ENCODE measurements at regions not wholly inside any gene's neighbourhood (a gene's known extent, or its start where the extent isn't known, plus 50 kb on each side); places are given as distances from the start of the nearest gene placed in this dataset.
"Not testable (repeated sequence)": the region's sequence is repeated elsewhere in the genome, so short reads cannot be mapped to it uniquely, and the experiment has no call there.

DNA sequence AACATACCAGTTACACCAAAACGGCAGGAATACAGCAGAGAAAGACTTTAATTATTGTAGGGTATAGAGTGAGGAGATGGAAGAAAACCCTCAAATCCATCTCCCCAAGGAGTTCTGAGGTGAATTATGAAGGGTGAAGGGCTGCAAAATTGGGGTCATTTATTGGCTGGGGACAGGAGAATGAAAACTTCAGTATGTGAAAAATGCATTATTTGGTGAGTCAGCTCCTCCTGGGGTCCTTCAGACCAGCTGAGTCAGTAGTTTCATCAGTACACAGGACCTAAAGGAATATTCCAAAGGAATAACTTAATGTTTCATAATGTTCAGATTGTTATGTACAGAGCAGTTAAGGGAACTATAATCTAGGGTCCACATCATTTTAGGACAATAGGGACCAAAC lies 566.0 kb downstream of the GBE1 start:
- Mint-ChIP-seq H3K36me3 (ENCODE audit: low read depth) (no peaks in the 10 kb centered on the region), H3K27me3 (ENCODE audit: insufficient read depth) (no peaks in the 10 kb centered on the region), H3K4me1 (ENCODE audit: low read depth) (no peaks in the 10 kb centered on the region), H3K27ac (no peak overlapping the region), H3K9me3 (no peaks in the 10 kb centered on the region), H3K4me3 (no peak overlapping the region)
- intact Hi-C loops (cut with micrococcal nuclease), result no loop called here
- DNase-seq (ENCODE audit: low spot score), result no peak

DNA sequence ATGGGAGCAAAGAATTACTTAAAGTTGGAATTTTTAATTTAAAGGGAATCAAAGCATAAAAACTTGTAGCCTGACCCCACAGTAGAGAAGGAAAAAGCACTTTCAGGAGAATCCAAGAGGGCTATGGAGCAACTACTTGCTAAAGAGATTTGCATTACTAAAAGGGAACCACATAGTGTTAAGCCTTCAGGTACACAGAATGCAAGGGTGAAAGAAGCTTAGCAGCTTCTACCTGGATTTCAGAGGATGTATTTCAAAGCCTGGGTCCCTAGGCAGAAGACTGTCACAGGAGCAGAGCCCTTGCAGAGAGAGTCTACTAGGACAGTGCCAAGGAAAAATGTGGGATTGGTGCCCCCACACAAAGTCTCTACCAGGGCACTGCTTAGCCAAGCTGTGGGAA lies 575.0 kb downstream of the GBE1 start:
- Mint-ChIP-seq H3K27me3 (ENCODE audit: insufficient read depth) (no peaks in the 10 kb centered on the region), H3K4me1 (ENCODE audit: low read depth) (no peaks in the 10 kb centered on the region), H3K36me3 (ENCODE audit: low read depth) (no peaks in the 10 kb centered on the region), H3K9me3 (peaks cover 22% of the 10 kb centered on the region), H3K27ac (no peak overlapping the region), H3K4me3 (no peak overlapping the region)
- no peak for DNase-seq (ENCODE audit: low spot score)
- intact Hi-C loops (cut with micrococcal nuclease), result no loop called here

DNA sequence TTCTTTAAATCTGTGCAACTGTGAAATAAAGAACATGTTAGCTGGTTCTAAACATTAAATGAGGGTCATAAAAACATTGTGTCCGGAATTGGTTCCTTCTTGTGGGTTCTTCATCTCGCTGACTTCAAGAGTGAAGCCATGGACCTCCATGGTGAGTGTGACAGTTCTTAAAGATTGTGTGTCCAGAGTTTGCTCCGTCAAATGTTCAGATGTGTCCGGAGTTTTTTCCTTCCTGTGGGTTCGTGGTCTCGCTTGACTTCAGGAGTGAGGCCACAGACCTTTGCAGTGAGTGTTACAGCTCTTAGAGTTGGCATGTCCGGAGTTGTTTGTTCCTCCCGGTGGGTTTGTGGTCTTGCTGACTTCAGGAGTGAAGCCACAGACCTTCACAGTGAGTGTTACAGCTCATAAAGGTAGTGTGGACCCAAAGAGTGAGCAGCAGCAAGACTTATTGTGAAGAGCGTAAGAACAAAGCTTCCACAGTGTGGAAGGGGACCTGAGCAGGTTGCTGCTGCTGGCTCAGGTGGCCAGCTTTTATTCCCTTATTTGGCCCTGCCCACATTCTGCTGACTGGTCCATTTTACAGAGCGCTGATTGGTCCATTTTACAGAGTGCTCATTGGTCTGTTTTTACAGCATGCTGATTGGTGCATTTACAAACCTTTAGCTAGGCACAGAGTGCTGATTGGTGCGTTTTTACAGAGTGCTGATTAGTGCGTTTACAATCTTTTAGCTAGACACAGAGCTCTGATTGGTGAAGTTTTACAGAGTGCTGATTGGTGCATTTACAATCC lies 579.2 kb downstream of the GBE1 start:
- DNase-seq (ENCODE audit: low spot score); H3K27ac Mint-ChIP-seq; H3K27me3 Mint-ChIP-seq (ENCODE audit: insufficient read depth); intact Hi-C loops (cut with micrococcal nuclease); H3K4me1 Mint-ChIP-seq (ENCODE audit: low read depth); H3K4me3 Mint-ChIP-seq; H3K36me3 Mint-ChIP-seq (ENCODE audit: low read depth): not testable (repeated sequence)
- H3K9me3 Mint-ChIP-seq, result peaks cover 28% of the 10 kb centered on the region

DNA sequence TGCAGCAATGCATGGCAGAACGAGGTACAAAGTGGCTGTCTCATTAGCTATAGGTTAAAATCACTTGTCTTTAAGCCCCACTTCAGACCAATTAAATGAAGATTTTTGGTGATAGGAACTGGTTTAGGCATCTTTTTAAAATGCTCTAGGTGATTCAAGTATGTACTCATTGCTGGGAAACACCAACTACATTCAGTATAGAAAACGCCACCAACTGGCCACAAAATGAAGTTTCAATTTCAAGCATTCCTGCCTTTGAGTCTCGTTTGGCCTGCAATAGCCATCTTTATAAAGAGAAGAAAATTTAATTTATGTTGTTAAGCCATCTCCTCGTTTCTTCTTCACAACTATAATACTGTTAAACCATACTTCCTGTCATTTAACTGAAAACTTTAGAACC lies 587.9 kb downstream of the GBE1 start:
- no peaks in the 10 kb centered on the region for H3K4me1 Mint-ChIP-seq (ENCODE audit: low read depth)
- H3K27me3 Mint-ChIP-seq (ENCODE audit: insufficient read depth), result no peaks in the 10 kb centered on the region
- H3K9me3 Mint-ChIP-seq, result peaks cover 8% of the 10 kb centered on the region
- H3K27ac Mint-ChIP-seq, result no peak overlapping the region
- no peak for DNase-seq (ENCODE audit: low spot score)
- H3K4me3 Mint-ChIP-seq, result no peak overlapping the region
- intact Hi-C loops (cut with micrococcal nuclease), result no loop called here
- no peaks in the 10 kb centered on the region for H3K36me3 Mint-ChIP-seq (ENCODE audit: low read depth)

DNA sequence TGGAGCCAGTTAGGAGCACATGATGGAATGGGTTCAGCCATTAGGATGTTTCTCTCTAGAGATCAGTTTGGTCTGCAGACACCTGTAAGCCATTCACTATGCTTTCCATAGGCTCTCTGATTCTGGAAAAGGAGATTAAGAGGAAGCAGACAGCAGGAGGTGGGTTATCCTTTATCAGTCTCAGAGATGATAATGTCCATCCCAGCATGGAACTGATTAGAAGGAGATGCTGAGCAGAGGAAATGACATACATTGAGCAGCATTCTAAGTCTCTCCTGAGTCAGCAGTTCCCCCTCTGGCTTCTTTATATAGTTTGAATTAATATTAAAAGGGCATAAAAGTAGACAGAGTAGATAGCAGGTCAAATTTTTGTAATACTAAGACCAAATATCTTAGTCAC lies 591.1 kb downstream of the GBE1 start:
- H3K4me3 Mint-ChIP-seq, result no peak overlapping the region
- peaks cover 11% of the 10 kb centered on the region for H3K9me3 Mint-ChIP-seq
- no peak for DNase-seq (ENCODE audit: low spot score)
- H3K4me1 Mint-ChIP-seq (ENCODE audit: low read depth), result no peaks in the 10 kb centered on the region
- no peaks in the 10 kb centered on the region for H3K36me3 Mint-ChIP-seq (ENCODE audit: low read depth)
- intact Hi-C loops (cut with micrococcal nuclease), result no loop called here
- no peaks in the 10 kb centered on the region for H3K27me3 Mint-ChIP-seq (ENCODE audit: insufficient read depth)
- H3K27ac Mint-ChIP-seq, result no peak overlapping the region

DNA sequence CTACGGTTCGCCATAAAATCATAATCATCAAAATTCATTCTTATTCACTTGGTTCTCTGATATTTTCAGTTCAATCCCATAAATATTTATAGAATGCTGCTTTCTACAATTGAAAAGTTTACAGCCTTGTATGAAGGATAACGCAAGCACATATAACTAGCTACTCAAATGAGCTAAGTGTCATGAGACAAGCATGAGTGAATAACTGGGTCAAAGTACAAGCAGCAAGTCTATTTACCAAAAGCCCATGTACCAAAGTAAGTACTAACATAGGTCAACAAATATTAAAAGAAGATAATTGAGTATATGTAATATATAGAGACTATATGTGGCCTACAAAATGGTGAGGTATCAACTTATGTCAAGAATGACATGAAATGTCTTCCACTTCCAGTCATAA lies 596.6 kb downstream of the GBE1 start:
- no peaks in the 10 kb centered on the region for H3K36me3 Mint-ChIP-seq (ENCODE audit: low read depth)
- H3K9me3 Mint-ChIP-seq, result peaks cover 8% of the 10 kb centered on the region
- H3K4me3 Mint-ChIP-seq, result no peak overlapping the region

DNA sequence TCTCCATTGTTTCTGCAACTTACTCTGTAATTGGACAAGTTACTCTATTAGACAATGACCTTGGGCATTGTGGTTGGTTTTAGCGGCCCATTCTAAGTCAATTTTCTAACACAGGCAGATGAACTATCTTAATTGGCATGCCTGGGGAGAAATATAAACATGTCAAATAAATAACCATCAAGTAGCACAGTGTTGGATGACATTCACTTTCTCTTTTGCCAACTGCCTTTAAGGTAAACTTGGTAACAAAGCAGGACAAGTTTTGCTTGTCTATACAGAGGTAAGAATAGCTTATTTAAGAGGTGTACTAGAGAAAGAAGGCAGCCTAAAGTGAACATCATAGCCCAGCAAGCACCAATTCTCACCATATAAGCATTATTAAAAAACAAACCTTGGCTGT lies 599.6 kb downstream of the GBE1 start:
- Mint-ChIP-seq H3K4me1 (ENCODE audit: low read depth) (no peaks in the 10 kb centered on the region), H3K27me3 (ENCODE audit: insufficient read depth) (no peaks in the 10 kb centered on the region), H3K9me3 (peaks cover 7% of the 10 kb centered on the region), H3K36me3 (ENCODE audit: low read depth) (no peaks in the 10 kb centered on the region), H3K4me3 (no peak overlapping the region), H3K27ac (no peak overlapping the region)
- DNase-seq (ENCODE audit: low spot score), result no peak
- intact Hi-C loops (cut with micrococcal nuclease), result no loop called here

More for the DNA sequence above, 596.6 kb downstream of the GBE1 start:
- intact Hi-C loops (cut with micrococcal nuclease), result no loop called here
- Mint-ChIP-seq H3K4me1 (ENCODE audit: low read depth) (no peaks in the 10 kb centered on the region), H3K27ac (no peak overlapping the region), H3K27me3 (ENCODE audit: insufficient read depth) (no peaks in the 10 kb centered on the region)
- DNase-seq (ENCODE audit: low spot score), result no peak

DNA sequence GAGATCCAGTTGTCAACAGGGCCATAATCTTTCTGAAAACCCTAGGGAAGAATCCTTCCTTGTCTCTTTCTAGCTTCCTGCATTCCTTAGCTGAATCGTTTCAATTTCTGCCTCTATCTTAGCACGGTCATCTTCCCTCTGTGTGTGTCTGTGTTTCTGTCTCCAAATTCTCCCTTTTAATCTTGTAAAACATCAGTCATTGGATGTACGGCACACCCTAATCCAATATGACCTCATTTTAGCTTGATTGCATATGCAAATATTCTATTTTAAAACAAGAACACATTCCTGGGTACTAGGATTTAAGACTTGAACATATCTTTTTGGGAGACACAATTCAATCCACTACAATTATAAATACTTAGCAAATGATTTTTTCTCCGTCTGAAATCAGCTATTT lies 600.3 kb downstream of the GBE1 start:
- no peaks in the 10 kb centered on the region for H3K4me1 Mint-ChIP-seq (ENCODE audit: low read depth)
- H3K4me3 Mint-ChIP-seq, result no peak overlapping the region
- no peak overlapping the region for H3K27ac Mint-ChIP-seq
- H3K27me3 Mint-ChIP-seq (ENCODE audit: insufficient read depth), result no peaks in the 10 kb centered on the region
- no peak for DNase-seq (ENCODE audit: low spot score)
- H3K9me3 Mint-ChIP-seq, result peaks cover 14% of the 10 kb centered on the region
- intact Hi-C loops (cut with micrococcal nuclease), result no loop called here
- no peaks in the 10 kb centered on the region for H3K36me3 Mint-ChIP-seq (ENCODE audit: low read depth)

DNA sequence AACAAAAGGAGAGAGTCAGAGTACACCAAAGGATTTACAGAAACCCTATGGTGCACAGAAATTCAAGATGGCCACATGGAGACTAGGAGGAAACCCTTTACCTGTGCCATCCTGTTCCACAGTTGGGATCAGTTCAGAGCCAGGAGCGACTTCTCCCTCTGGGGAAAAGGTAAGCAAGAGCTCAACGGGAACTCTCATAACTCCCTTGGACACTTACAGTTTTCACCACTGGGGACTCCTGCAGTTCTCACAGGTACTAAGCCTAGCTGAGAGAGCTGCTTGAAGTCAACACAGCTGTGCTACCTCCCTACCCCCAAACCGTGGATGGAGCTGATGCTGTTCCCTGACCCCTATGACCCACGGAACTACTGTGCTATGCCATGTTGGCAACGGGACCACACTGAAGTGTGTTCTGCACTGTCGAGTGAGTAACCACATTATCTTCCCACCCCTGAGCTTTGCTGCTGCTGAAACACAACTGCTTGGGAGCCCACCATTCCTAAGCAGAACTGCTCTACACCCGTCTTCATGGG lies 606.8 kb downstream of the GBE1 start:
- no peak for DNase-seq (ENCODE audit: low spot score)
- Mint-ChIP-seq H3K36me3 (ENCODE audit: low read depth) (no peaks in the 10 kb centered on the region), H3K9me3 (peaks cover 19% of the 10 kb centered on the region)

DNA sequence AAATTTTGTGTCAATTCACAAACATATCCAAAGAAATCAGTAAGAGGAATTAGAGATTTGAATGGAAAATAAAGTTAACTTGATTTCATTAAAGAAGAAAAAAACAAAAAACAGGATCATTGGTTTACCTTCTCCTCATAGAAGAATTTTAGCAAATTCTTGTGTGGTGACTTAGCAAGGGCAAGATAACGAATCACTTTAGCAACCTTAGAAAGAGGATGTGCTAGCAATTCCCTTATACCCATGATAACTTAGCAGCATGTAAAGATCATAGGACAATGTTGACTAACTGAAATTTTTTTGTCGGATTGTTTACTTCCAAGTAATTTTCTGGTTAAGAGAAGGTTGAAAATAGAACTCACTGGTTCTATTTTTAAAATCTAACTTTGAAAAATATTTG lies 609.3 kb downstream of the GBE1 start:
- Mint-ChIP-seq H3K4me3 (no peak overlapping the region), H3K36me3 (ENCODE audit: low read depth) (no peaks in the 10 kb centered on the region)

More for the DNA sequence above, 606.8 kb downstream of the GBE1 start:
- Mint-ChIP-seq H3K27ac (no peak overlapping the region), H3K4me1 (ENCODE audit: low read depth) (no peaks in the 10 kb centered on the region), H3K4me3 (no peak overlapping the region), H3K27me3 (ENCODE audit: insufficient read depth) (no peaks in the 10 kb centered on the region)
- intact Hi-C loops (cut with micrococcal nuclease), result no loop called here

DNA sequence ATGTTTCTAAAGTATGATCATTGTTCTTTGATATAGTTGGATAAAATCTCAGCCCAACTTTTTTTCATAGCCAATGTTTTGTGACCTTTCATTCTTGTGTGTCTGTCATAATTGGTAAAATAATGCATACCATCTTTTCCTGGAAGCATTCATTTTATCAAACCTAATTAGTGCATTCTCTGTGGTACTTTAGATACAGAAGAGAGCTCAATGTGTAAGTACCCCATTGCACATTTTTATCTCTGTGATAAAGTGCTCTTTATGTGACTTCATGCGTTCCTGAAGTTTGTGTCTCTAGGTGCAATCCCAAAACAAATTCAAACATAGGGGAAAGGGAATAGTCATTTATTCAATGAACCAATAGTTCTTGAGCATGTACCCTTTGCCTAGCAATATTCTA lies 628.5 kb downstream of the GBE1 start:
- H3K27me3 Mint-ChIP-seq (ENCODE audit: insufficient read depth), result no peaks in the 10 kb centered on the region
- H3K36me3 Mint-ChIP-seq (ENCODE audit: low read depth), result no peaks in the 10 kb centered on the region
- H3K27ac Mint-ChIP-seq, result no peak overlapping the region
- intact Hi-C loops (cut with micrococcal nuclease), result no loop called here
- DNase-seq (ENCODE audit: low spot score), result no peak
- no peaks in the 10 kb centered on the region for H3K4me1 Mint-ChIP-seq (ENCODE audit: low read depth)
- no peak overlapping the region for H3K4me3 Mint-ChIP-seq
- no peaks in the 10 kb centered on the region for H3K9me3 Mint-ChIP-seq

More for the DNA sequence above, 609.3 kb downstream of the GBE1 start:
- Mint-ChIP-seq H3K4me1 (ENCODE audit: low read depth) (no peaks in the 10 kb centered on the region), H3K27ac (no peak overlapping the region), H3K27me3 (ENCODE audit: insufficient read depth) (no peaks in the 10 kb centered on the region), H3K9me3 (peaks cover 16% of the 10 kb centered on the region)
- intact Hi-C loops (cut with micrococcal nuclease), result no loop called here
- DNase-seq (ENCODE audit: low spot score), result no peak

DNA sequence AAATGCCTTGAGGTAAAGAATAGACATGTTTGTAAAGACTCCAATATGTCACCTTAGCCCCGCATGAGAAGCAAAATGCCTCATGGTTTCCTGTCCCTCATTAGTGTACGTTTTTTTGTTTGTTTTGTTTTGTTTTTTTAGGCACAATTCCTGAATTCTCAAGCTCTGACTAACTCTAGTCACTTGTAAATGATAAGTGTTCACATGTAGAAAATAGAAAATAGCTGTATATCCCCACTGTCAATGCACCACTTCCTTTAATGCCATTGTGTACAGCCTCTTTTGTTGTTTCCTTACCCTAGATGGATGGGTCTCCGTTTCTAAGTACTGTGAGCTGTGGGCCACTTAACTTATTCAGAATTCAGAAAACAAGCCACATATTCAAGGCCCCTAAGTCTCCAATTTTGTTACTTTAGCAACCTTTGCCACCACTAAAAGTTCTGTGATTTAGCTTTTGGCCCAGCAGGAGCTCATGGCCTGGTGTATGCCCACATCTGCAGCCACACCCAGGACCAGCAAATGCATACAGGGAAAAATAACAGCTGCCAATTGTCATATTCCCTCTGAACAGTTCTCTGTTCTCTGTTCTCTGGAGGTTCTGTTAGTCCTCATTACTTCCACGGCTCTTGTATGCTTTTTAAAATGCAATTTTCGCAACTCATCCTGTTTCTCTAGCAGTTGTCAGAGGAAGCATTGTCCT lies 655.5 kb downstream of the GBE1 start:
- no peak overlapping the region for H3K27ac Mint-ChIP-seq

DNA sequence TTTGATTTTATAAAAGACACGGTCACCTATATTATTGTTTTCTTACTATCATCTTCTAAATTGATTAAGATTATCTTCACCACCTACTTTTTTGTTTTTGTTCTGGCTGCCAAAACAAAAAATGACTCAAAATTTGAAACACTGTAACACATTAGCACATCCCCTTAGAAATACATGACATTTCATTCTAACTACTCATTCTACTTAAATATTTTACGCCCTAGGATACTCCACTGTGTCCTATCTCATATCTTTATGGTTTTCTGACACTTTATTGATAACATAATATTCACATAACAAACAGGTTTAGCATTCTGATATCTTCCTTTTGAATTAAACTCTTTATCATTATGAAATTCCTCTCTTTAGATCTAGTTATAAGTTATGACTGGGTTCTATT lies 656.2 kb downstream of the GBE1 start:
- H3K4me1 Mint-ChIP-seq (ENCODE audit: low read depth), result no peaks in the 10 kb centered on the region
- no peaks in the 10 kb centered on the region for H3K36me3 Mint-ChIP-seq (ENCODE audit: low read depth)
- no peaks in the 10 kb centered on the region for H3K27me3 Mint-ChIP-seq (ENCODE audit: insufficient read depth)
- no peak overlapping the region for H3K27ac Mint-ChIP-seq
- H3K4me3 Mint-ChIP-seq, result no peak overlapping the region
- H3K9me3 Mint-ChIP-seq, result peaks cover 7% of the 10 kb centered on the region
- intact Hi-C loops (cut with micrococcal nuclease), result no loop called here
- no peak for DNase-seq (ENCODE audit: low spot score)

More for the DNA sequence above, 655.5 kb downstream of the GBE1 start:
- Mint-ChIP-seq H3K36me3 (ENCODE audit: low read depth) (no peaks in the 10 kb centered on the region), H3K9me3 (peaks cover 7% of the 10 kb centered on the region), H3K4me1 (ENCODE audit: low read depth) (no peaks in the 10 kb centered on the region), H3K4me3 (no peak overlapping the region), H3K27me3 (ENCODE audit: insufficient read depth) (no peaks in the 10 kb centered on the region)
- DNase-seq (ENCODE audit: low spot score), result no peak
- intact Hi-C loops (cut with micrococcal nuclease), result no loop called here
